NCI-H345 treated with DMSO at 0.1 percent for 48 hours (cell line): ENCODE measurements at regions not wholly inside any gene's neighbourhood (a gene's known extent, or its start where the extent isn't known, plus 50 kb on each side); places are given as distances from the start of the nearest gene placed in this dataset.

Experiments
- DNase-seq: peaks from one replicate; lab custom pipeline; 2025; ENCODE audit not compliant: unreplicated experiment; lab: John Stamatoyannopoulos, UW

DNA sequence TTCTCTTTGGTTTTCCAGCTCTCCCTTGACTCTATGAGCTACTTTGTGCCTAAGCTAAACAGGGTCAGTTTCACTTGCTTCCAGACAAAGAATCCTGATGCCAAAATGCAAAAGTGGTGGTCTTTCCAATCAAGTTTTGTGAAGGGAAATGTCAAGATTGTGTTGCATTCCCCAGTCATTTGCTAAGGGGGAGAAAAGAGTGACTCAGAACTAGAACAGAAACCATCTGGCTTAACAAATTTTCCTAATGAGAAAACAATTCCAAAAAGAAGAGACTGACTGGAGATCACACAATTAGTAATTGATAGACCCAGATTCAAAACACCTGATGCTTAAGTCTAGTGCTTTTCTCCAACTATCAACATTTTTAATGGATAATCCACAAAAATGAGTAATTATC is 235.1 kb upstream of the DIO2 start:
- no peak for DNase-seq

DNA sequence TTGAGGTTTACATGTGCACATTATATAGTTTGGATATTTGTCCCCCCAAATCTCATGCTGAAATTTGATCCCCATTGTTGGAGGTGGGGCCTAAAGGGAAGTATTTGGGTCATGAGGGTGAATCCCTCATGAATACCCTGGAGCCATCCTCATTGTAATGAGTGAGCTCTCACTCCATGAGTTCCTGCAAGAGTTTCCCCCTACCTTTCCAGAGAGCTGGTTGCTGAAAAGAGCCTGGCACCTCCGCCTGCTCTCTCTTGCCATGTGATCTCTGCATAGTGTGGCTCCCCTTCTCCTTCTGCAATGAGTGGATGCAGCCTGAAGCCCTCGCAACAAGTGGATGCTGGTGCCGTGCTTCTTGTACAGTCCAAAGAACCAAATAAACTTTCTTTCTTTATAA is 234.3 kb upstream of the DIO2 start:
- DNase-seq, result no peak

DNA sequence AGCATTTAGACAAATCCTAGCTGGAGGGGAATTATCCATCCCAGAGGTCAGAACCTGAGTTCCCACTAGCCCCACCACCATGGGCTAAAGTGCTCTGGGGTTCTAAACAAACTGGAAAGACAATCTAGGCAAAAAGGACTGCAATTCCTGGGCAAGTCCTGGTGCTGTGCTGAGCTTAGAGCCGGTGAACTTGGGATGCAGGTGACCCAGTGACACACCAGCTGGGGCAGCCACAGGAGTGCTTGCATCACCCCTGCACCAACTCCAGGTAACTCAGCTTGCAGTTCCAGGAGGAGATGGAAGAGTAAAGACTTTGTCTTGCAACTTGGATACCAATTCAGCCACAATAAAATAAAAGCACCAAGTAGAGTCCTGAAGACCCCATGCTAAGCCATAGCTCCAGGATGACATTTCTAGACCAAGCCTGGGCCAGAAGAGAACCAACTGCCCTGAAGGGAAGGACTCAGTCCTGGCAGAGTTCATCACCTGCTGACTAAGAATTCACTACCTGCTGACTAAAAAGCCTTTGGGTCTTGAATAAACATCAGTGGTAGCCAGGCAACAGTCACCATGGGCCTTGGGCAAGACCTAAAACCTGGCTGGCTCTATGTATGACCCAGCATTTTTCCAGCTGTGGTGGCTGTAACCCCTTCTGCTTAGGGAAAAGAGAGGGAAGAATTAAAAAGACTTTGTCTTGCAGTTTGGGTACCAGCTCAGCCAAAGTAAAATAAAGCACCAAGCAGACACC is 223.4 kb upstream of the DIO2 start:
- no peak for DNase-seq

DNA sequence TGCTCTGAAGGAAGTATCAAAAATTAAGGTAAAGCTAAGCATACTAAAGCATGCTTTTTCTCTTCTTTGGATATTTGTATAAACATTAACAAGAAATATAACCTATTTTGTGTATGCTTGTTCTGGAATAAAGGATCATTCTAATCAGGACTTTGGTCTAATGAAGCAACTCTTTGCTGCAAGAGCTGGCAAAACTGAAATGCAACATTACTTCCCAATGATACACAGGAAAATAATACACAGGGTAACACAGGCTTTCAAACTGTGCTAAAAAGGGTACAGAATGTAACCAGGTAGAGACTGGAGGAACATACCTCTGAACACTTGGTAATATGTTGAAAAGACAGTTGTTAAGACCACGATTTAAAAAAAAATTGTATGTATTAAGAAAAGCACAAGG is 222.5 kb upstream of the DIO2 start:
- DNase-seq, result no peak

DNA sequence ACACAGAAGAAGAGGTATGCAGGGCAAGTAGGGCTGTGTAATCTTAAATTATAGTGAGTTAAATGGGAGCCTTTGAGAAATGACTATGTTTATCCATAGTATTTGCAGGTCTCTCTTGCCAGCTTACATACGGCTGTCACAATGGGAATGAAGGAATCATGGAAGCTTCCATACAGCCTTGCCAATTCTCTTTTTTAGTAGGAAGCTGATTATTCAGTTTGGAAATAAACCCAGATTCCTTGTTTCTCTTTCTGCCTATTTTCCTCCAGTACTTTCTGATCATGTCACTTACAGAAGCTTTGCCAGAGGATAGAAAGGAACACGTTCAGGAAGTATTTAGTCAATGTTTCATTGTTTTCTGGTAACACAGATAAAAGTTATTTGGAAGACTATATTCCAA is 217.4 kb upstream of the DIO2 start:
- no peak for DNase-seq

DNA sequence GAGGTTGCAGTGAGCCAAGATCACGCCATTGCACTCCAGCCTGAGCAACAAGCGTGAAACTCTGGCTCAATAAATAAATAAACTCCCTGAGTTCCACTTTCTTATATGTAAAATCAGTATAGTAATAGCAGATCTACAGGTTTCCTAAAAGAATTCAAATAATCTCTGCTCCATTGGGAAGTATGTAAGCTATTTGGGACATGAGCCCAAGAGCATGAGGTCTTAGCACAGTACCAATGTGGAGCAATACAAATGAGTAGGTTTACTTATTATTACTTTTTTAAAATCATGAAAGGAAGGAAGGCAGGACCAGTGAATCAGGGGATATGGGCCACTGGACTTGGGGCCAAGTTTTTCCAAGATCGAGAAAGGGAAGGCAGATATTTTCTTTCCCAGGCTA is 216.9 kb upstream of the DIO2 start:
- DNase-seq, result no peak

DNA sequence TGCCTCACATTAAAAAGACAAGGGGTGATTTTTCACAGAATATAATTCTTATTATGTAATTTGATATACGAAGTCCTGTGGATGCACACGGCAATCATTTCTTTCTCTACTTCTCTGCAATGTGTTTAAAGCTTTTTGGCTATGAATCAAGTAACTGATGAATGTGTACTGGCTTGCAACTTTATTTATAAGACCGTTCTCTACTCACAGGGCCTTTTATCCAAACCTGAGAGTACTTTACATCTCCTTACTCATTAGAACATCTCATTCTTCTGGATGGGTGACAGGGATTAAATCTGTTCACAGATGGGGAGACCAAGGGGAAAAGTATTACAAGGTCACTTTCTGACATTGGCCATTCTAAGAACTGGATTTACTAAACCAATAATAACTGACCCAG is 215.8 kb upstream of the DIO2 start:
- no peak for DNase-seq

DNA sequence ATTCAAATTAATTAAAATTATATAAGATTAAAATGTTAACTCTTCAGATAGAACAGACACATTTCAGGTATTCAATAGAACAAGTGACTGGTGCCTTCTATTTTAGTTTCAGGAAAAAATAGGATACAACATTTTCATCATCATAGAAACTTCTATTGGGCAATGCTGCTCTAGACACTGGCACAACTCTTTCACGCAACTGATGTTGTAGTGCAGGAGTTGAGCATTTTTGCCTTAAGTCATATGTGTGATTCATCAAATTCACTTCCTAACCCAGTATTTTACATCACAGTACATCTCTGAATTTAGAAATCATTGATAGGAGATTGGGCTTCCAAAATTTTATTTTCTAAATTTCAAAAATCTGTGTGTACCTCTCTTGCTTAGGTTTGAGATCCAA is 215.4 kb upstream of the DIO2 start:
- DNase-seq, result no peak

DNA sequence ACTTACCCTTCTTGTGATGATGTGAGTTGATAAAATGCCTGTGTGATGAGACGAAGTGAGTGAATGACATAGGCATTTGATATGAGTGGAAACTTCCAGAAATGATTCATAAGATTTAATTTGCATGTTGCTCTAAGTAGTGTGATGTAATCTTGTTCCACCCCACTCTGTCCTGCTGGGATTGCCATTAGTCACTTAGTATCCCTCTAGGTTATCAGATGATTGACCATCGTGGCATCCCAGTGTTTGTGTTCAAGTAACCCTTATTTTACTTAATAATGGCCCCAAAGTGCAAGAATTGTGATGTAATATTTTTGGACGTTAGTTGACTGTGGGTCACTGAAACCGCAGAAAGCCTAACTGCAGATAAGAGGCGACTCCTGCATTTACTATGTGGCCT is 214.4 kb upstream of the DIO2 start:
- no peak for DNase-seq

DNA sequence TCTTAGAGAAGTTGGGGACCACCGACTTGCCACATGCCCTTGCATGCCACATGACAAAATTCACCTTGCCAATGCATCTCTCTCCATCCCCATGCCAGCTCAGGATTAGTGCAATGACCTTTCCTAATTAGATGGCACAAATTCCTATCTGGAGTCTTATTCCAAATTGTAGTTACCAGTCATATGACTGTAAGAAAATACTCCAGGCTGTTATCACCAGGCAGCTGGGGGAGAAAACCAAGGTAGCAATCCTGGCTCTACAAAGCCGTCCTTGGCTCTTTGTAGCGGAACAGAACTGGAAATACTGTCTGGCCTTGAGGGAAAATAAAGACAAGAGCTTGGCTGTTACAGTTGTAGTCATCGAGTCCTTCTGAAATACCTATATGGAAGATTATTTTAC is 208.5 kb upstream of the DIO2 start:
- no peak for DNase-seq

DNA sequence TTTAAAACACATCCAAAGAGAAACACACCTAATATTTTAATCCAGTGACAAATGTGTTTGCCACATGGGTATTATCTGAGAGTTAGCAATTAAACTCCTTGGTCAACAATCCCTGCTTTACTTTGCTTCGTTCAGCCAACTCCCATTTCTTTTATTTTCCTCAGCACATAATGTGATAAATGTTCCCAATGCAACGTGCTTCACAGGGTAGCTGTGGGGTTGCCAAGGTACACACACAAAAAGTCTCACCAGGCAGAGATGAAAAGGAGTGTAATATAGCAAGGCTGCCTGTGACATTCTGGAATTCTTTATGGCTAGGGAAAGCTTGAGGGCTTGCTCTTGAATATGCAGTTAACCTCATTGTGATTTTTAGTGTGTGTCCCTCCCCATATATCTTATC is 208.0 kb upstream of the DIO2 start:
- DNase-seq, result no peak

DNA sequence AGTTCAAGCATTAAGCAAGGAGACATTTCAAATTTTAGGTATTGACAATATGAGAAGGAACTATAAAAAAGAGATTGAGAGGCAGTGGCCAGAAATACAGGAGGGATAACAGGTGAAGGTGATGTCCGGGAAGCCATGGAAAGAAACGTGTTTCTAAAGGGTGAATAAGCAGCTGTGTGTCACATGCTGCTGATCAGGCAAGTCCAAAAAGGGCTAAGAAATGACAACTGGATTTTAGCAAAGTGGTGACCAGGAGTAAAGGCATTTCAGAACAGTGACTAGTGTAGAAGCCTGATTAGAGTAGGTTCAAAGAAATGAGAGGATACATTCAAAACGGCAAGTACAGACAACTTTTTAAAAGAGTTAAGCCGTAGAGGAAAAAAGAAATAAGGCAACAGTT is 204.3 kb upstream of the DIO2 start:
- no peak for DNase-seq

DNA sequence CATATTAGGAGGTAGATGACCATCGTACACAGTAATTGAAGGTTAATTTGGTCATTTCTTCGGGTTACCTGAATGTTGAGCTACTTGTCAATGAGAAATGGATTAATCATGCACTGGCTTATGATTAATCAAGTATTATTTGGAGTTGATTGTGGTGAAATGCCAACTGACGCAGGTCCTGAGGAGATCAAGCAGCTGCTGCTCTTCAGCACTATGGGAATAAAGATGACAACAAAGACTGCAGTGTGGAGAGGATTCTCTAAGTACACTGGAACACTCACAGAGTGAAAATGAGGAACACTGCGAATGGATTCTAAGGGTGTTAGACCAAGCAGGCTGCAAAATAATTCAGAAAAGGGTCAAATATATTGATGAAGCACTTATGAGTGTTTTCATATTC is 202.8 kb upstream of the DIO2 start:
- DNase-seq, result no peak

DNA sequence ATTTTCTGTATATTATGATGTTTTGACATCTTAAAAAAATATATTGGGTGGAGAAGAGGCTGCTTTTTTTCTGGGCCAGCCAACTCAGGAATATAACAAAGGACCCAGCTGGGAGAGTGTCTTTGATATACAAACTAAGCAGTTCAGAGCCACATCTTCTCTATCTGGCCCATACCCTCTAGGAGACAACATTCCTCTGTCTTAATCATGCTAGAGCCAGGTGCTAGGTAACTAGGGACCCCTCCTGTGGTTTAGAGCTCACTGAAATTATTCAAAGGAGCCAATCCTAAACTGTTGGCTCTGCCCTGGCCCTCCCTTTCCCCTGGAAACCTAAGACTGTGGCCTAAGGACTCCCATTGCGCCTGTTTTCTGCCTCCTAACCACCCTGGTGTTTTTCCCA is 193.1 kb upstream of the DIO2 start:
- DNase-seq, result no peak

DNA sequence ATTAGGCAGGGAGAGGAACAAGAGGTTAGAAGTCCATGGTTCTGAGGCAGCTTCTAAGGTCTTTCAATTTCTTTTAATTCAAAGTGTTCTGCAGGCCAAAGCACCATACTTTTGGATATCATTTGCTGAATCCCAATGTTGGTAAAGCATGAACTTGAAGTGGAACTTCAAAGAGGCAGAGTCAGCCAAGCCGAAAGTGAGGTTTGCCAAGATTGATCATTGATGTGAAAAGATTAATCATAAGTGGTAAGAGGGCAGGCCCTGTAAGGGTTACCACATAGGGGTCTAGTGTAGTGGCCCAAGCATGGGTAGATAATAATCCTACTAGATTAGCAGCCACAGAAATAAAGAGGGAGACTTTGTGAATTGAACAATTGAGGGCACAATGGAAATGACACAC is 191.7 kb upstream of the DIO2 start:
- DNase-seq, result no peak

DNA sequence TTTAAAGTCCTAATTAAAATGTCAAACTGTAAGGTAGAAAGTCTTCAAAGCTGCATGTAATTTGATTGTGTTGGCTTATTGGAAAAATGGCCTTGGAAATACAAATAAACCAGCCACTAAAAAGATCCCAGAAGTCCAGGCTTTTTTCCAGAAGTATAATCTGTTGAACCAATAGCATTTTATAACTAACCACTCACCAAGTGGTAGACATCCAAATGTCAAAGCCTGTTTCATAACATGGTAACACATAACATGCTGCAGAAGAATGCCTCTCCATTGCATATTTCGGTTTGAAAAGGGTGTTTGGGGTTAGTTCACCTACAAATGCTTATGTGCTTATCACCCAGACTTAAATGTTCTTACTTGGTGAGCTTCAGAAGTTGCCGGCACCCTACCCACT is 183.7 kb upstream of the DIO2 start:
- no peak for DNase-seq

DNA sequence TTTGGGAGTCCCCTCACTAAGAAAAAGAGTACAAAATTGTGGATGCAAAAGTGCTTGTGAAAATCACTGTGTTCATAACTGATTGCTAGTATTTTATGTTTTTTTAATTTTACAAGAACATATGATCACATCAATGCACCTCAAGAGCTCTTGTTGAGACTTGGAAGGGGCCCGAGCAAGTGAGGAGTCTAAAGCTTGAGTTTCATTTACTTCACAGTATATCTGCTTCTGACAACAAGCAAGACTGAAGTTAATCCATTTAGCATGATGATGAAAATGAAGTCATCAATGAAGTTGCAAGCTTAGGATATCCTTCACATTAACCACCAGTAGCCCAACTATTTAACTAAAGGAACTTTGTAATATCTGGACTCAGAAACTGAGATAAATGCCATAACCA is 182.5 kb upstream of the DIO2 start:
- no peak for DNase-seq

DNA sequence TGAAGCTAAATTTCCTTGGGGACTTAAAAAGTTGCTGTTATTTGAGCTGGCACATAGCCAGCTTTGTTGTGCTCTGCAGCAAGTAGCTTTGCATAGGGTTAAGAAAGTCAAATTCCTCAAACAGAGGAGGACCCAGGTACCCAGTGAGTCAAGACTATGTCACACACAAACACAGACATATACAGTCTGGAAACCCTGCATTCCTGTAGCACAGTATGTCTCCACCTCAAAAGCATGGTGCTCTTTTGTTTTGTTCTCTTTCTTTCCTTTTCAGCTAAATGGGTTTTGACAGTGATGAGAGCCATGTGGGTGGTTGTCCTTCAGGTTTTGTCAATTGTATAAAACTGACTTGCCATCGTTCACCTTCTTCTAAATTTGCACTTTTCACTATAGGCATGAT is 179.6 kb upstream of the DIO2 start:
- DNase-seq, result no peak

DNA sequence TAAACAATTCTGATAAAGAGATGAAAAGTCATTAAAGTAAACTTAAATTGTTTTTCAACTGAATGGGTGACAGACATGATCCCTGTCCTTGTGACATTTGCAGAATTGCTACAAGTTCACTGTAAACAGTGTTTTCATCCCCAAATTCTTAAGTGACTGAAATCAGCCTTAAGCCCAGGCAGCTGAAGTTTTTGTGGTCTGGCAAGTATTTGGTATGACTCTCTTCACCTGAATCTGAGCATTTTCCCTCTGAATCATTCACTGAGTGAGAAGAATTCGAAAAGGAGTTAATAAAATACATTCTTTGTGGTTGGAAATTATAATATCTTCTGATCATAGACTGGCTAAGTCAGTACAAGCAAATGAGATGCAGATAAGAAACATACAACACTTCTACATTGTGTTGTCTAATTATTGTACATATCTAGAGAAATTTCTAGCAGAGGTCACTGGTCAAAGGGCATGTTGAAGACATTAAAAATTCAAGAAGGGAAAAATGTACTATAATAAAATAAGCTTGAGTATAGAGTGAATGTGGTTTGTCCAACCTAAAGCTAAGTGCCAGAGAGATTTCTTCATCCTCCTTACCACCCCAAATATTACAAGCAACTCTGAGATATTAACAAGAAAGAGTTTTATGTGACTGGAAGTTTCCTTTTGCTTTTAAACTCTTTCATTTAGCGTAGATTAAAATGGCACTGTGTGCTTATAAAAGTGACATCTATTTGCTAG is 177.8 kb upstream of the DIO2 start:
- DNase-seq, result no peak

DNA sequence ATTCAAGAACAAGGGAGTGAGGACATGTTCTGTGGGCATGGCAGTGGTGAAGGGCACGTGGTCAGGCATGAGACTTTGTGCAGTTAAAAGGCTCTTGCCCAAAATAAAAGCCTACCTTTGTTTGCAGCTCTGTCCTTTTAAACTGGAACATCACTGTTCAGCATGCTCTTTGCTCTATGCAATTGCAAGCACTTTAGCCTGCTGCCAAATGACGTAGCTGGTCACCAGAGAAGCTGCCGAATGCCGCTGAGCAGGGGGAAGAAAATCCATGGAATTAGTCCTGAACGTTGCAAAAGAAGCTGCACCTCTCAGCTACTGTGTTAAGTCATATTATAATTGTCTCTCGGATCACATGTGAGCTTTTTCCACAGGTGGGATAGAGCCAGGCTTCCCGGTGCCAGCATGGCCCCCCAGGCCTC is 176.3 kb upstream of the DIO2 start:
- DNase-seq, result no peak

DNA sequence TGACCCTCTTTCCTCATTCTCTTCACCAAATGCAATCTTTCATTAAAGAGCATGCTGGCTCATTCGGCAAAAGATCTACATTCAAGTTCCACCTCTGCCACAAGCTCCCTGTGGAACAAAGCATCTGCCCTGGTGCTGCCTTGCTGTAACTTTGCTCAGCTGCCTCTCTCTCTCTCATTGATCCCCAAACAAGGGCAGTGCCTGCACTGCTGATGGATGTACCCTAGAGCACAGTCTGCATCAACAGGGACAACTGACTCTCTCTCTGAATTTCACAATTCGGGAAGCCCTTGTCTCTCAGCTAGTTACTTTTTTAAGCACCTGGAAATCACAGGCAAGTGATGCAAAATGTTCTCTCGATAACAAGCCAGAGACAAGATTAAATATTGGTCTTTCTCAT is 174.0 kb upstream of the DIO2 start:
- DNase-seq, result no peak

DNA sequence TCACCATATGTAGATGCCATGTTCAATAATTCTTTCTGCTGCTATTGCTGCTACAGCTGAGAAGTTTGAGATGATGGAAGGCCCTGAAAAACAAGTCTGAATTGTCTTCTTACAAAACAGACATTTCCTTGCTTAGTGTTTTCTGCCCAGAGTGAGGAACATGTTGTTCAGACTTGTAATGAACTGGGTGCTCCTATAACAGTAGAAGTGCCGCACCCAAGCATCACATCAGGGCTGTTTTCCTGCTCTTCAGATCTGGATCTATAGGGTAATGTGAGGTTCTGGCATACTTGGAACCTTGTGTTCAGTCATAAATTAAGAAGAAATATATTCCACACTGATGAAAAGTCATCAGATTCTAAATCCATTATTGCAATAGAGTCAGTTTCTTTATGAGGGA is 171.9 kb upstream of the DIO2 start:
- no peak for DNase-seq

DNA sequence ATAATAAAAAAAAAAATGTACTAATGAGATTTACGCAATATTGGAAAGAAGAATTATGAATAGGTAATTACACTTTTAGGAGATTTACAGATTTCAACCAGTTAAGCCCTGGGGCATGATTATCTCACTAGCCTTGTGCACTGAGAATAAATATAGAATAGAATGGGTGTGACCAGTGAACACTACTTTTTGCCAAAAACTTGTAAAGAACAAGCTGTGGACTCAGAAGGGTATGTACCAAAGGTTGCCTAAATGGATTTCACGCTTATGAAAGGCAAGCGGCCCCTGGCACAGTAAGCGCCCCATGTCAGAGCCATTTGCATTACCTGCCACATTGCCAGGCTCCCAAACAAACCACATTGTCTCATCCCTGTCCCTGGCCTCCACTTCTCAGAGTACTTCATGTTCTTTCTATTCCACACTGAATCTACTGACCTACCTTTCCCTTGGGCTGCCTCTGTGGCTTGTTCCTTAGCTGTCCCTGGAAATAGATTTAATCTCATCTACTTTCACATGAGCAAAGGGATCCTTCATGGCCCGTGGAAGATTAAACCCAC is 170.6 kb upstream of the DIO2 start:
- DNase-seq, result no peak
